Keratinocyte (primary cell): ENCODE measurements at regions not wholly inside any gene's neighbourhood (a gene's known extent, or its start where the extent isn't known, plus 50 kb on each side); places are given as distances from the start of the nearest gene placed in this dataset.

ENCODE experiments used
- DNase-seq: peaks from one replicate; pipeline ENCODE4 v3.0.0-alpha.2; 2011; ENCODE audit warnings: low read depth, missing footprints, low spot score
- FAIRE-seq: peaks from 2 replicates; lab custom pipeline; 2011; peaks lifted over from hg19 to GRCh38; lab: Jason Lieb, UNC
- H2AFZ ChIP-seq: 2 replicates; pipeline ENCODE4 v1.6.0; 2012; ENCODE audit warnings: low read length, control low read depth, inconsistent platforms; ENCODE audit not compliant: control insufficient read depth
- H3K27ac ChIP-seq: 2 replicates; pipeline ENCODE4 v1.5.1; 2011; ENCODE audit warnings: low read length; ENCODE audit not compliant: control insufficient read depth, insufficient read depth
- H3K27me3 ChIP-seq: 3 replicates; pipeline ENCODE4 v1.6.0; 2011; ENCODE audit warnings: low read length; ENCODE audit not compliant: control insufficient read depth, insufficient read depth; ENCODE audit errors: extremely low read depth
- H3K36me3 ChIP-seq, 2 experiments: 2 replicates in 1 of 2; 3 replicates in 1 of 2; pipeline ENCODE4 v1.5.1; 2011; ENCODE audit warnings: low read length in 2 of 2, mild to moderate bottlenecking in 1 of 2; ENCODE audit not compliant: control insufficient read depth in 2 of 2, insufficient read depth in 2 of 2; ENCODE audit errors: extremely low read depth in 1 of 2
- H3K4me1 ChIP-seq: 3 replicates; pipeline ENCODE4 v1.5.1; 2011; ENCODE audit warnings: low read length; ENCODE audit not compliant: control insufficient read depth, insufficient read depth; ENCODE audit errors: extremely low read depth
- H3K4me2 ChIP-seq: 3 replicates; pipeline ENCODE4 v1.6.0; 2011; ENCODE audit warnings: low read depth, low read length; ENCODE audit not compliant: control insufficient read depth, insufficient read depth; ENCODE audit errors: extremely low read depth
- H3K4me3 ChIP-seq, 3 experiments: fragments of 200-600 bp in 1 of 3; sonication (generic) in 1 of 3; 2 replicates in 2 of 3; 3 replicates in 1 of 3; pipeline ENCODE4 v1.5.1; 2011 to 2016; ENCODE audit warnings: low read length in 3 of 3, mild to moderate bottlenecking in 3 of 3, control low read depth in 2 of 3, inconsistent platforms in 1 of 3, low read depth in 1 of 3, mixed read lengths in 1 of 3, mixed run types in 1 of 3, moderate library complexity in 1 of 3; ENCODE audit not compliant: control insufficient read depth in 2 of 3, insufficient read depth in 2 of 3; ENCODE audit errors: extremely low read depth in 1 of 3
- H3K79me2 ChIP-seq: 2 replicates; pipeline ENCODE4 v1.6.0; 2012; ENCODE audit warnings: low read length; ENCODE audit not compliant: control insufficient read depth, insufficient read depth
- H3K9ac ChIP-seq: 3 replicates; pipeline ENCODE4 v1.6.0; 2011; ENCODE audit warnings: low read length; ENCODE audit not compliant: control insufficient read depth, insufficient read depth; ENCODE audit errors: extremely low read depth
- H3K9me1 ChIP-seq: 3 replicates; pipeline ENCODE4 v1.6.0; 2011; ENCODE audit warnings: low read length; ENCODE audit not compliant: control insufficient read depth, insufficient read depth; ENCODE audit errors: extremely low read depth
- H3K9me3 ChIP-seq: 2 replicates; pipeline ENCODE4 v1.5.1; 2012; ENCODE audit warnings: low read depth, low read length; ENCODE audit not compliant: control insufficient read depth
- H4K20me1 ChIP-seq: 3 replicates; pipeline ENCODE4 v1.6.0; 2011; ENCODE audit warnings: low read length; ENCODE audit not compliant: control insufficient read depth, insufficient read depth; ENCODE audit errors: extremely low read depth
- EZH2 ChIP-seq: IDR thresholded peaks from one replicate; pipeline ENCODE4 v1.6.1; 2012; ENCODE audit warnings: inconsistent platforms, mild to moderate bottlenecking, low read length, moderate library complexity
- dilution Hi-C: fragments of 300-500 bp; cut with MboI; formaldehyde crosslinking; loops from one replicate; pipeline ENCODE4 v1.7.0; 2020; ENCODE audit warnings: low sequenced_read_pairs; ENCODE audit not compliant: extremely low pct_ligation_motif_present
- TF ChIP-seq, protein P1 (sequence below), 3 experiments: IDR thresholded peaks in 1 of 3; conservative IDR thresholded peaks in 1 of 3; optimal IDR thresholded peaks in 1 of 3; 2 replicates in 2 of 3; 3 replicates in 1 of 3; pipeline versions ENCODE3 to v1.5.1; 2011; ENCODE audit warnings: low read length in 3 of 3, mild to moderate bottlenecking in 3 of 3, moderate library complexity in 2 of 3, control low read depth in 1 of 3, inconsistent platforms in 1 of 3; ENCODE audit not compliant: insufficient read depth in 2 of 3; ENCODE audit errors: extremely low read depth in 1 of 3

DNA sequence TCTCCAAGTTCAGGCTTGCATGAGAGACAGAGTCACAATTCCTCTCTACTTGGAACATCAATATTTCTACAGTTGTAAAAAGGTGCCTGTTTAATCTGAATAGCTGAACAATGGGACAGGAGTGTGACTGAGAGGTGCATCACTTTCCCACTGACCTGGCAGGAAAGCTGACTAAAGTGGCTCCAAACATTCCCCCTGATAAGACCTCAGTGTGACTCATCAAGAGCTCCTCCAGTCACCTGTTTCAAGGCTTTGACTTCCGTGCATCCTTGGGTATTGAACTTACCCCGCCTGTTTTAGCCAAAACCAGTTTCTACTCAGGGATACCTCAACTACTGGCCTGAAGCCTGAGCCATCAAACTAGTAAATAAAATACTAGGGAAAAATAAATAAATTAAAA lies 453.9 kb upstream of the DDX18 start:
- no peak overlapping the region for H2AFZ ChIP-seq
- no peaks in the 10 kb centered on the region for H3K9me3 ChIP-seq
- TF ChIP-seq EZH2 = no peak
- TF ChIP-seq, protein P1, sequence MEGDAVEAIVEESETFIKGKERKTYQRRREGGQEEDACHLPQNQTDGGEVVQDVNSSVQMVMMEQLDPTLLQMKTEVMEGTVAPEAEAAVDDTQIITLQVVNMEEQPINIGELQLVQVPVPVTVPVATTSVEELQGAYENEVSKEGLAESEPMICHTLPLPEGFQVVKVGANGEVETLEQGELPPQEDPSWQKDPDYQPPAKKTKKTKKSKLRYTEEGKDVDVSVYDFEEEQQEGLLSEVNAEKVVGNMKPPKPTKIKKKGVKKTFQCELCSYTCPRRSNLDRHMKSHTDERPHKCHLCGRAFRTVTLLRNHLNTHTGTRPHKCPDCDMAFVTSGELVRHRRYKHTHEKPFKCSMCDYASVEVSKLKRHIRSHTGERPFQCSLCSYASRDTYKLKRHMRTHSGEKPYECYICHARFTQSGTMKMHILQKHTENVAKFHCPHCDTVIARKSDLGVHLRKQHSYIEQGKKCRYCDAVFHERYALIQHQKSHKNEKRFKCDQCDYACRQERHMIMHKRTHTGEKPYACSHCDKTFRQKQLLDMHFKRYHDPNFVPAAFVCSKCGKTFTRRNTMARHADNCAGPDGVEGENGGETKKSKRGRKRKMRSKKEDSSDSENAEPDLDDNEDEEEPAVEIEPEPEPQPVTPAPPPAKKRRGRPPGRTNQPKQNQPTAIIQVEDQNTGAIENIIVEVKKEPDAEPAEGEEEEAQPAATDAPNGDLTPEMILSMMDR (optimal IDR thresholded peaks at IDR 0.05 in 1 of 3, IDR thresholded peaks at IDR 0.05 in 1 of 3, conservative IDR thresholded peaks at IDR 0.05 in 1 of 3; ENCODE audit: extremely low read depth in 1 of 3, insufficient read depth in 2 of 3, low read length in 3 of 3) = no peak
- no peak overlapping the region for H3K9ac ChIP-seq
- H3K4me2 ChIP-seq = no peak overlapping the region
- no peak overlapping the region for H3K27ac ChIP-seq
- DNase-seq (no peak), FAIRE-seq (no peak)
- dilution Hi-C loops = no loop called here
- no peaks in the 10 kb centered on the region for H3K27me3 ChIP-seq
- H3K4me1 ChIP-seq = no peaks in the 10 kb centered on the region
- H3K79me2 ChIP-seq = no peaks in the 10 kb centered on the region
- H3K36me3 ChIP-seq = no peaks in the 10 kb centered on the region
- H4K20me1 ChIP-seq = no peaks in the 10 kb centered on the region
- H3K4me3 ChIP-seq = no peak overlapping the region
- no peaks in the 10 kb centered on the region for H3K9me1 ChIP-seq

DNA sequence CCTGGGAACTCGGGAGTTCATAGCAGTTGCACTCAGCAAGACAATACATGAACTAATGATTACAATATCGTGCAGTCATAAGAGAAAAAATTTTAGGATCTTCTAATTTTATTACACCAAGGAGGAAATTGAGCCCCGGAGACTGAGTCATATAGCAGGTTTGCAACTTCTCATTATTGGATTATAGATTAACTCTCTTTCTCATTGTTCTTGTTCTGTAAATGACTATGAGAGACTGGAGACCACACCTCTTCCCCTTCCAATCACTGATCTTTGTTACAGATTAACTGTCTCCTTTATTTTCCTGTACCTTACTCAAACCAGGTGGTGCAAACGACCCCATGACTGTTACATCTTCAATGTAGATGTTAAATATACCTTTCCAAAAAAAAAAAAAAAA lies 435.8 kb upstream of the DDX18 start:
- no peak overlapping the region for H3K27ac ChIP-seq
- no peak overlapping the region for H3K4me3 ChIP-seq
- no peaks in the 10 kb centered on the region for H3K9me3 ChIP-seq
- no peaks in the 10 kb centered on the region for H4K20me1 ChIP-seq
- no peaks in the 10 kb centered on the region for H3K79me2 ChIP-seq
- H2AFZ ChIP-seq = no peak overlapping the region
- H3K9me1 ChIP-seq = no peaks in the 10 kb centered on the region
- no peaks in the 10 kb centered on the region for H3K27me3 ChIP-seq
- H3K36me3 ChIP-seq = no peaks in the 10 kb centered on the region
- dilution Hi-C loops = no loop called here
- no peak for FAIRE-seq
- H3K9ac ChIP-seq = no peak overlapping the region
- H3K4me2 ChIP-seq = no peak overlapping the region
- DNase-seq = no peak
- no peak for TF ChIP-seq EZH2
- TF ChIP-seq, protein P1 (optimal IDR thresholded peaks at IDR 0.05 in 1 of 3, IDR thresholded peaks at IDR 0.05 in 1 of 3, conservative IDR thresholded peaks at IDR 0.05 in 1 of 3; ENCODE audit: extremely low read depth in 1 of 3, insufficient read depth in 2 of 3, low read length in 3 of 3) = no peak
- no peaks in the 10 kb centered on the region for H3K4me1 ChIP-seq
